CD4-positive, alpha-beta T cell (primary cell): ENCODE measurements at regions not wholly inside any gene's neighbourhood (a gene's known extent, or its start where the extent isn't known, plus 50 kb on each side); places are given as distances from the start of the nearest gene placed in this dataset.

Experiments
- ATAC-seq: fragments of 200-7000 bp; cut with Tn5 transposase; one replicate; pipeline ENCODE4 v1.10.0; 2022; ENCODE audit warnings: mild to moderate bottlenecking; ENCODE audit not compliant: poor library complexity
- CTCF ChIA-PET: fragments of 350-600 bp; sonication (Branson Sonifier 250); formaldehyde crosslinking; loops from one replicate; lab custom pipeline; 2021; ENCODE audit warnings: antibody characterized with exemption, inconsistent platforms; lab: Charles Lee
- POLR2A ChIA-PET: fragments of 350-600 bp; sonication (Branson Sonifier 250); formaldehyde crosslinking; loops from one replicate; lab custom pipeline; 2021; ENCODE audit warnings: antibody characterized with exemption, inconsistent platforms; lab: Charles Lee
- DNase-seq, 14 experiments: peaks; one replicate each; pipeline ENCODE4 v3.0.0-alpha.2; 2013 to 2020; ENCODE audit warnings: mixed read lengths in 2 of 14
- H3K27ac ChIP-seq, 2 donors: one replicate each; pipeline versions ENCODE4 v1.5.1 to v1.7.0; 2013; ENCODE audit warnings: low read length in 2 of 2, low read depth in 1 of 2, mild to moderate bottlenecking in 1 of 2
- H3K27me3 ChIP-seq, 2 experiments: 1 replicate in 1 of 2; 2 replicates in 1 of 2; pipeline versions ENCODE4 v1.6.1 to v1.7.0; 2013; ENCODE audit warnings: low read length in 2 of 2, control low read depth in 1 of 2, mild to moderate bottlenecking in 1 of 2, moderate library complexity in 1 of 2; ENCODE audit not compliant: insufficient read depth in 2 of 2, control insufficient read depth in 1 of 2
- H3K36me3 ChIP-seq: one replicate; pipeline ENCODE4 v1.6.1; 2013; ENCODE audit warnings: low read length, control low read depth; ENCODE audit not compliant: insufficient read depth
- H3K4me1 ChIP-seq: one replicate; pipeline ENCODE4 v1.6.1; 2013; ENCODE audit warnings: low read length, control low read depth; ENCODE audit not compliant: insufficient read depth
- H3K4me3 ChIP-seq: one replicate; pipeline ENCODE4 v1.5.1; 2013; ENCODE audit warnings: mild to moderate bottlenecking, low read length, moderate library complexity
- H3K9me3 ChIP-seq, 2 experiments: 1 replicate in 1 of 2; 2 replicates in 1 of 2; pipeline versions ENCODE4 v1.6.1 to v1.7.0; 2013; ENCODE audit warnings: low read length in 2 of 2, mild to moderate bottlenecking in 2 of 2, control low read depth in 1 of 2, moderate library complexity in 1 of 2; ENCODE audit not compliant: control insufficient read depth in 1 of 2, insufficient read depth in 1 of 2
- H3K27ac Mint-ChIP-seq: one replicate; pipeline ENCODE4 v1.8.0; 2020; ENCODE audit warnings: mixed read lengths
- H3K27me3 Mint-ChIP-seq: one replicate; pipeline ENCODE4 v1.8.0; 2021; ENCODE audit warnings: mixed read lengths
- H3K36me3 Mint-ChIP-seq: one replicate; pipeline ENCODE4 v1.8.0; 2021; ENCODE audit warnings: low read depth, mixed read lengths
- H3K4me1 Mint-ChIP-seq: one replicate; pipeline ENCODE4 v1.8.0; 2021; ENCODE audit warnings: low read depth, mixed read lengths
- H3K4me3 Mint-ChIP-seq: one replicate; pipeline ENCODE4 v1.8.0; 2020; ENCODE audit warnings: mild to moderate bottlenecking, mixed read lengths
- H3K9me3 Mint-ChIP-seq: one replicate; pipeline ENCODE4 v1.8.0; 2020; ENCODE audit warnings: mixed read lengths
- intact Hi-C, 2 experiments: fragments of 100-400 bp; cut with DNase I in 1 of 2; cut with micrococcal nuclease in 1 of 2; formaldehyde crosslinking; loops; one replicate each; pipeline versions ENCODE4 v1.15.1 to v1.9.0; 2023 to 2025; cut with DNase I, micrococcal nuclease
- TF ChIP-seq, protein P1 (sequence below): fragments of 200-600 bp; IDR thresholded peaks from one replicate; pipeline ENCODE4 v1.8.0; 2022; ENCODE audit warnings: antibody characterized with exemption, mild to moderate bottlenecking

DNA sequence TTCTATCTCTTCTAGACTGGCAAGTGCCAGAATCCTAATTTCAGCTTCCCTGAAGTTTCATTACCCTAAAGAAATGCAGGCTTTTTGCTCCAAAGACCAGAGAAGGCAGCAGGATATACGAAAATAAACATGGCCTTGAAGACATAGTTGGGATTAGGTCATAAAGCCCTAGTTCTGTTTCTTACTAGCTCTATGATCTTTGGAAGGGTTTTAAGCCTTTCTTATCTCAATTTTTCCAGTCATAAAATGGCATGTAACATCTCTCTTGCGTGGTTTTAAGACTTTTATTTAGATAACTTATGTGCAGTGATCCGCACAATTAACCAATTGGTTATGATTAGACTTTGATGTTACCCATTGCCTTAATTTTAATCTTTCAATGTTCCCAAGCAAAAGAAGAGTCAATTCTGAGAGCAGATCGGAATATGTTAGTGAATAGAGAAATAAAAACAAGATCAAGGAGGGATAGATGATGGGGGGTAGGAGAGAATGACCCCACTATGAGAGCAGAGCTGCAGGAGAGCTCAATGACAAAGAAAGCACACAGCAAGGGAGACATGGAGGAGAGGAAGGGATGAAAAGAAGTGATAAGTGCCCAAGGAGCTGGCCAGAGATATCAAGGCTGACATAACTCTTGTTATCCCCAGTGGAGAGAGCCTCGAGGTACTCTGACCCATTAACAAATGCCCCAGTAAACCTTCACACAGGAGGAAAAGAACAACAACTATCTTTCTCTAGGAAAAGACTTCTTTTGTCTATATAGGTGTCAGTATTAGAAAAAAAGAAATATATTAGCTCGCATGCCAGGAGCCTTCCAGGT lies 53.0 kb upstream of the ANP32D start:
- Mint-ChIP-seq H3K27ac (no peak overlapping the region), H3K9me3 (peaks cover 5% of the 10 kb centered on the region), H3K36me3 (no peaks in the 10 kb centered on the region), H3K4me1 (no peaks in the 10 kb centered on the region), H3K4me3 (no peak overlapping the region), H3K27me3 (peaks cover 52% of the 10 kb centered on the region)
- H3K36me3 ChIP-seq: no peaks in the 10 kb centered on the region
- H3K4me3 ChIP-seq: no peak overlapping the region
- CTCF ChIA-PET: no interaction called here
- no peak overlapping the region for H3K27ac ChIP-seq
- H3K27me3 ChIP-seq: peaks cover 0 to 7% of the 10 kb centered on the region in 2 experiments
- no peaks in the 10 kb centered on the region for H3K4me1 ChIP-seq
- ATAC-seq: no peak
- intact Hi-C loops: no loop called here
- POLR2A ChIA-PET: no interaction called here
- TF ChIP-seq, protein P1, sequence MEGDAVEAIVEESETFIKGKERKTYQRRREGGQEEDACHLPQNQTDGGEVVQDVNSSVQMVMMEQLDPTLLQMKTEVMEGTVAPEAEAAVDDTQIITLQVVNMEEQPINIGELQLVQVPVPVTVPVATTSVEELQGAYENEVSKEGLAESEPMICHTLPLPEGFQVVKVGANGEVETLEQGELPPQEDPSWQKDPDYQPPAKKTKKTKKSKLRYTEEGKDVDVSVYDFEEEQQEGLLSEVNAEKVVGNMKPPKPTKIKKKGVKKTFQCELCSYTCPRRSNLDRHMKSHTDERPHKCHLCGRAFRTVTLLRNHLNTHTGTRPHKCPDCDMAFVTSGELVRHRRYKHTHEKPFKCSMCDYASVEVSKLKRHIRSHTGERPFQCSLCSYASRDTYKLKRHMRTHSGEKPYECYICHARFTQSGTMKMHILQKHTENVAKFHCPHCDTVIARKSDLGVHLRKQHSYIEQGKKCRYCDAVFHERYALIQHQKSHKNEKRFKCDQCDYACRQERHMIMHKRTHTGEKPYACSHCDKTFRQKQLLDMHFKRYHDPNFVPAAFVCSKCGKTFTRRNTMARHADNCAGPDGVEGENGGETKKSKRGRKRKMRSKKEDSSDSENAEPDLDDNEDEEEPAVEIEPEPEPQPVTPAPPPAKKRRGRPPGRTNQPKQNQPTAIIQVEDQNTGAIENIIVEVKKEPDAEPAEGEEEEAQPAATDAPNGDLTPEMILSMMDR: no peak
- DNase-seq: no peak
- peaks cover 0 to 3% of the 10 kb centered on the region in 2 experiments for H3K9me3 ChIP-seq

DNA sequence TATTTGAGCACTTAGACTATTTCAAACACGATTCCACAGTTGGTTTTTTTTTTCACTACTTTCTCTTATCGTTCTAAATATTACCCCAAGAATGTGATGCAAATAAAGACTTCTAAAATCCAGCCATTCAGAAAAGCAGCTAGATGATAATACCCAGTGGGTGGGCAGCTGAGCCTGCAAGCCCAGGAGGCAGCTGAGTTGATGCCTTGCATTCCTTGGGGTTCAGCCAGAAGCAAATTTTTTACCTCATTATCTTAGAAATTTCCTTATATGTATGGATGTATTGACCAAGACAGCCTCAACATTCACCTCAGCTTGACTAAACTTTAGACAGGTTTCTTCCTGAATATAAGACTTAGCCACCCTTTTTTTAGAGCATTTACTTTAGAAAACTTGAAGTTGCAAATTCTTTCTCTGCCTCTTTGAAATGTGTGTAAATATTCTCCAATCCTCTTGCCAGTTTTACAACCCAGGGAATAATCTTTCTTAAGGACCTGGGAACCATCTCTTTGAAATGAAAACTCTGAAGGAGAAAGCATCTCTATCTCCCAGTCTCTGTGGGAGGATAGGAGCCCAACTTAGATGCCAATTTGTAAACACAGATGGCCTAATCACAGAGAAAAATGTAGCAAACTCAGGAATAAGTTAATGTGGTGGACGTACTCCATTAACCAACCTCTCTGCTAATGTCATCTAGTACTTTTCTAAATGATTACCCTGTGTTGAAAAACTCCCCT lies 52.2 kb upstream of the ANP32D start:
- peaks cover 0 to 3% of the 10 kb centered on the region in 2 experiments for H3K9me3 ChIP-seq
- peaks cover 5% of the 10 kb centered on the region for H3K9me3 Mint-ChIP-seq
- no peak overlapping the region for H3K4me3 ChIP-seq
- no peak overlapping the region for H3K27ac Mint-ChIP-seq
- TF ChIP-seq, protein P1: no peak
- ChIA-PET POLR2A (no interaction called here), CTCF (no interaction called here)
- peaks cover 44% of the 10 kb centered on the region for H3K27me3 Mint-ChIP-seq
- ATAC-seq (no peak), DNase-seq (no peak)
- H3K27me3 ChIP-seq: peaks cover 0 to 6% of the 10 kb centered on the region in 2 experiments
- no peak overlapping the region for H3K4me3 Mint-ChIP-seq
- no peak overlapping the region for H3K27ac ChIP-seq
- H3K36me3 Mint-ChIP-seq: no peaks in the 10 kb centered on the region
- no peaks in the 10 kb centered on the region for H3K4me1 Mint-ChIP-seq
- intact Hi-C loops: no loop called here
- no peaks in the 10 kb centered on the region for H3K4me1 ChIP-seq
- no peaks in the 10 kb centered on the region for H3K36me3 ChIP-seq

DNA sequence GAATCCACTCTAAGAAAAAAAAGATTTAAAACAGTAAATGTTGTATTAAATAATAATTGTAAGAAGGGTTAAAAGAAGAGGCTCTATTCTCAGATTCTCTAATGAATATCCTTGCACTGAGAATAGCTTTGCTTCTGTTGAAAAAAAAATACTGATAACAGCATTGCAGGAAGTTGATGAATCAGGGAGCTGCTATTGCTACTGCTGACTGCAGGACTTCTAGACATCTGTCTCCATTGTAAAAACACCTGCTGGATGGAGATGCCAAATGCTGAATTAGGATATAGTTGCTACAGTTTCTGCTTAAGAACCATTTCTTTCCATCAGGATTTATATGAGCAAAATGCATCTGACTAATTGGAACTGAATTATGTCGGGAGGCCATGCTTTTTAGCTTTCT lies 50.3 kb upstream of the ANP32D start:
- H3K27ac Mint-ChIP-seq: no peak overlapping the region

More for the DNA sequence above, 50.3 kb upstream of the ANP32D start:
- peaks cover 35% of the 10 kb centered on the region for H3K27me3 Mint-ChIP-seq
- H3K4me1 ChIP-seq: no peaks in the 10 kb centered on the region
- H3K36me3 ChIP-seq: no peaks in the 10 kb centered on the region
- DNase-seq (no peak), ATAC-seq (no peak)
- TF ChIP-seq, protein P1: no peak
- no peaks in the 10 kb centered on the region for H3K36me3 Mint-ChIP-seq
- no peaks in the 10 kb centered on the region for H3K9me3 ChIP-seq
- intact Hi-C loops: no loop called here
- no peak overlapping the region for H3K27ac ChIP-seq
- ChIA-PET POLR2A (interaction anchor here (1.0 kb wide), 1 partner anchor 13 kb away, joined by 3 read pairs; no protein-coding TSS in a partner anchor), CTCF (no interaction called here)
- no peaks in the 10 kb centered on the region for H3K27me3 ChIP-seq
- no peaks in the 10 kb centered on the region for H3K4me1 Mint-ChIP-seq
- H3K4me3 ChIP-seq: no peak overlapping the region
- peaks cover 2% of the 10 kb centered on the region for H3K9me3 Mint-ChIP-seq
- no peak overlapping the region for H3K4me3 Mint-ChIP-seq
